Raji (cell line): ENCODE measurements at regions not wholly inside any gene's neighbourhood (a gene's known extent, or its start where the extent isn't known, plus 50 kb on each side); places are given as distances from the start of the nearest gene placed in this dataset.

Experiments used
- POLR2A ChIP-seq: IDR thresholded peaks from 2 replicates; pipeline ENCODE4 v1.6.1; 2011; ENCODE audit warnings: low read depth, low read length, control low read depth; ENCODE audit not compliant: insufficient read depth

- TF ChIP-seq POLR2A: peak; percentile 56
Measured at GRCh38 chr10:91162495-91163268, 57.8 kb upstream of the PCGF5 start.

- TF ChIP-seq POLR2A: peak; percentile 59; the same call in 1 of the 2 replicates
Measured at GRCh38 chr10:91163269-91163868, 57.1 kb upstream of the PCGF5 start.

DNA sequence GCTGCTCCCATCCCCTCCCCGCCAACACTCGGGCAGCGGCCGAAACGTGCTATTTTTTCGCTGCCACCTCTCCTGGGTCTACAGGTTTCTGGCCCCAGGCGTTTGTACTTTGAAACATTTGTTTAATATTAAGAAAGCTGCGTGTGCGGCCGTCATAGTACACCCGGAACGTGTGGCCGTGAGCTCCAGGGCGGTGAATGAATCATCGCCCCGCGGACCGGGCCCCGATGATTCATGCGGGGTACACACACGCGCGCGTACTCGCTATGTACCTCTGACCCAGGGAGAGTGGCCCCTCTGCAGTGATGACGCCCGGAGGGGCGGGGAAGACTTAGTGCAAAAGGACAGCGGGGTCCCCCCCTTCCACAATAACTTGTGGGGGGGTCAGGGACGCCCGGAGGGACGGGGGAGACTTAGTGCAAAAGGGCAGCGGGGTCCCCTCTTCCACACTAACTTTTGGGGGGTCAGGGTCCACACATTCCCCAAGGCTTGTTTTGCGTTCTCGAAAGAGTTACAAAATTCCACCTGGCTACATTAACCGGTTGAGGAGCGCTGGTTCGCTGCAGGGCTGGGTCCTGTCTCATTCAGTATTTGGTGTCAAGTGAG, 56.5 kb upstream of the PCGF5 start:
- TF ChIP-seq POLR2A: no peak

DNA sequence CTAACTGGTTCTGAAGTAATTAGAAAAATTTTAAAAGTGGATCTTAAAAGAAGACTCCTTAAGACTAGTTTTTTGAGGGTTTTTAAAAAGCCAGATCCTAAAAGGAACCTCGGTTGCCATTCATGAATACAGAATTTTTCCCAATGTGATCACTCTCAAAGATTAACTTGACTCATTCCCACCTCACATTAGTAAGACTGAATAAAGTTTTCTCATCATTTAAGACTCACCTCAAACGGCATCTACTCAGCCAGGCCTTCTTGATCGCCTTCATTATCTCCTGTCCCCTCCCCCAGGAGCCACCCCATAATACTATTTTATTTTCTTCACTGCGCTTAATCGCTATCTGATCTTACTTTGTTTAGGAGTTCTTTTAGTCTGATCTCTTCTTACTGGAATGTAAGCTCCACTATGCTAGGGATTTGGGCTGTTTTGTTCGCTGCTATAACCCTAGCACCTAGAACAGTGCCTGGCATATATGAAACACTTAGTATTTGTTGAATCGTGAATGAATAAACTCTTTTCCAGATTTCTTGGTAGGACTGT, 55.9 kb upstream of the PCGF5 start:
- TF ChIP-seq POLR2A: no peak

DNA sequence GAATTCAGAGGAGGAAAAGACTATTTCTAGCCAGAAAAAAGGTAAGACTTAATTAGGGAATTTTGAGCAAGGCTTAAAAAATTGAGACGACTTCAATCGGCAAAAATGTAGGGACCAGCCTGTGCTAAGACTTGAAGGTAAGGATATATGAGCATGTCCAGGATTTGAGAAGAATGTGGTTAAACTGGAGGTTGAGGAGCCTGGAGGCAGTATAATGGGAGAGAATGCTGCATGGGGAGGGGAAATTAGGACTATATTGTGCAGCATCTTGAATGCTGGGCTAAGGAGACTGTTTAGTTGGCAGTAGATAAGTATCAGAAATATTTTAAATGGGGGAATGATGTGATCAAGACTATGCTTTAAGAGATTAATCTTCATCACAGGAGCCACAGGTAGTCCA, 53.1 kb upstream of the PCGF5 start:
- TF ChIP-seq POLR2A: no peak

- TF ChIP-seq POLR2A: no peak
Measured at GRCh38 chr10:91170418-91170817, 50.0 kb upstream of the PCGF5 start.
